ENCODE measurements at regions not wholly inside any gene's neighbourhood (a gene's known extent, or its start where the extent isn't known, plus 50 kb on each side); places are given as distances from the start of the nearest gene placed in this dataset.

DNA sequence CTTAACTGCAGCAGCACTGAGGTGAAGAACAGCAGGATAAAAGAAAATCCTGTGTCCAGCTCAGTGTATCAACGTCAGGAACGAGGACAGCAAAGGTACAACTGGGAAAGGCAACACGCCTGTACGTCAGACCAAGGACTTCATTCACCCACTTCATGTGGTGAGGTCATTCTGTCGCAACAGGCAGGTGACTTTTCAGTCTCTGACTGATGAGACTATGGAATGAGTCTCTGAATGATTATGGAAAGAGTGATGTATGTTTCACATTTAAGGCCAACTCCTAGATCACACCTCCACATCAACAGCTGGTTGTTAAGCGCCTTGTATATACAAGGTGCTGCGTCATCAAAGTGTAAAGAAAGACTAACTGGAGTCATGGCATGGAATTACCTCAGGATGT is 297.6 kb upstream of the SP8 start:
- H2BK15ac ChIP-seq (ENCODE audit: low read depth, low read length), result no peak overlapping the region
- POLR2A ChIA-PET (ENCODE audit: unreplicated experiment), result no interaction called here
- no peak overlapping the region for H4K5ac ChIP-seq (ENCODE audit: low read depth, low read length)
- H3K9me1 ChIP-seq (ENCODE audit: insufficient read depth, low read length), result no peaks in the 10 kb centered on the region
- H2AK9ac ChIP-seq (replicated peaks; ENCODE audit: low read depth, low read length, poor library complexity), result no peak overlapping the region
- CTCF ChIA-PET, result no interaction called here
- H3K4me3 ChIP-seq (ENCODE audit: insufficient read depth, low read depth, low read length), result no peak overlapping the region
- dilution Hi-C loops (cut with HindIII; ENCODE audit: low sequenced_read_pairs, unreplicated experiment), result no loop called here
- no peaks in the 10 kb centered on the region for H3K79me1 ChIP-seq (ENCODE audit: low read depth in 1 of 2, low read length in 2 of 2)
- no peak overlapping the region for H2BK20ac ChIP-seq (ENCODE audit: low read depth, low read length)
- no peaks in the 10 kb centered on the region for H3K36me3 ChIP-seq (ENCODE audit: control insufficient read depth, insufficient read depth, low read length)
- no peak overlapping the region for H3K27ac ChIP-seq (ENCODE audit: insufficient read depth, low read length)
- H4K20me1 ChIP-seq (ENCODE audit: insufficient read depth, low read length), result no peaks in the 10 kb centered on the region
- H2BK5ac ChIP-seq (ENCODE audit: low read depth, low read length, poor library complexity, severe bottlenecking), result no peak overlapping the region
- H3K9ac ChIP-seq (ENCODE audit: low read depth, low read length), result no peak overlapping the region
- H3K4me1 ChIP-seq (ENCODE audit: control insufficient read depth, insufficient read depth, low read length), result no peaks in the 10 kb centered on the region
- ATAC-seq (ENCODE audit: low read depth) (no peak), DNase-seq (no peak)
- no peak overlapping the region for H3K18ac ChIP-seq (ENCODE audit: low read depth, low read length)
- H2AFZ ChIP-seq (replicated peaks; ENCODE audit: low read length, poor library complexity), result no peak overlapping the region
- no peak overlapping the region for H2AK5ac ChIP-seq (ENCODE audit: low read depth, low read length)
- TF ChIP-seq FOS (IDR thresholded peaks at IDR 0.05; ENCODE audit: low read depth, low read length) (no peak), CHD1 (IDR thresholded peaks at IDR 0.05; ENCODE audit: low read depth, low read length) (no peak), MAZ (IDR thresholded peaks at IDR 0.05; ENCODE audit: borderline replicate concordance, low read depth, low read length) (no peak), BHLHE40 (IDR thresholded peaks at IDR 0.05; ENCODE audit: low read depth, low read length) (no peak), RFX5 (IDR thresholded peaks at IDR 0.05; ENCODE audit: low read depth, low read length) (no peak), SMC3 (IDR thresholded peaks at IDR 0.05; ENCODE audit: low read depth, low read length) (no peak), CEBPB (IDR thresholded peaks at IDR 0.05; ENCODE audit: low read depth, low read length) (no peak), MXI1 (IDR thresholded peaks at IDR 0.05; ENCODE audit: borderline replicate concordance, low read depth, low read length) (no peak), RAD21 (IDR thresholded peaks at IDR 0.05; ENCODE audit: low read length) (no peak), POLR2A (IDR thresholded peaks at IDR 0.05; ENCODE audit: low read depth, low read length) (no peak), NFE2L2 (IDR thresholded peaks at IDR 0.05; ENCODE audit: low read depth, low read length) (no peak)
- TF ChIP-seq, protein P1, sequence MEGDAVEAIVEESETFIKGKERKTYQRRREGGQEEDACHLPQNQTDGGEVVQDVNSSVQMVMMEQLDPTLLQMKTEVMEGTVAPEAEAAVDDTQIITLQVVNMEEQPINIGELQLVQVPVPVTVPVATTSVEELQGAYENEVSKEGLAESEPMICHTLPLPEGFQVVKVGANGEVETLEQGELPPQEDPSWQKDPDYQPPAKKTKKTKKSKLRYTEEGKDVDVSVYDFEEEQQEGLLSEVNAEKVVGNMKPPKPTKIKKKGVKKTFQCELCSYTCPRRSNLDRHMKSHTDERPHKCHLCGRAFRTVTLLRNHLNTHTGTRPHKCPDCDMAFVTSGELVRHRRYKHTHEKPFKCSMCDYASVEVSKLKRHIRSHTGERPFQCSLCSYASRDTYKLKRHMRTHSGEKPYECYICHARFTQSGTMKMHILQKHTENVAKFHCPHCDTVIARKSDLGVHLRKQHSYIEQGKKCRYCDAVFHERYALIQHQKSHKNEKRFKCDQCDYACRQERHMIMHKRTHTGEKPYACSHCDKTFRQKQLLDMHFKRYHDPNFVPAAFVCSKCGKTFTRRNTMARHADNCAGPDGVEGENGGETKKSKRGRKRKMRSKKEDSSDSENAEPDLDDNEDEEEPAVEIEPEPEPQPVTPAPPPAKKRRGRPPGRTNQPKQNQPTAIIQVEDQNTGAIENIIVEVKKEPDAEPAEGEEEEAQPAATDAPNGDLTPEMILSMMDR (conservative IDR thresholded peaks at IDR 0.05; ENCODE audit: low read depth, low read length), result no peak
- TF ChIP-seq, protein P2, sequence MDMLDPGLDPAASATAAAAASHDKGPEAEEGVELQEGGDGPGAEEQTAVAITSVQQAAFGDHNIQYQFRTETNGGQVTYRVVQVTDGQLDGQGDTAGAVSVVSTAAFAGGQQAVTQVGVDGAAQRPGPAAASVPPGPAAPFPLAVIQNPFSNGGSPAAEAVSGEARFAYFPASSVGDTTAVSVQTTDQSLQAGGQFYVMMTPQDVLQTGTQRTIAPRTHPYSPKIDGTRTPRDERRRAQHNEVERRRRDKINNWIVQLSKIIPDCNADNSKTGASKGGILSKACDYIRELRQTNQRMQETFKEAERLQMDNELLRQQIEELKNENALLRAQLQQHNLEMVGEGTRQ (IDR thresholded peaks at IDR 0.05; ENCODE audit: low read depth, low read length), result no peak
- intact Hi-C loops (cut with micrococcal nuclease), result no loop called here
- H4K8ac ChIP-seq (ENCODE audit: low read depth in 2 of 2, low read length in 2 of 2), result no peak overlapping the region
- in situ Hi-C loops (cut with MboI; ENCODE audit: low sequenced_read_pairs), result no loop called here
- H3K23ac ChIP-seq (ENCODE audit: low read depth, low read length), result no peak overlapping the region
- no peak overlapping the region for H3K4me2 ChIP-seq (ENCODE audit: low read depth, low read length)
- BruUV-seq (replicated peaks), result no TSS peak
- no peaks in the 10 kb centered on the region for H3K27me3 ChIP-seq (ENCODE audit: control insufficient read depth, insufficient read depth, low read length)
- H3K4ac ChIP-seq (ENCODE audit: low read depth, low read length), result no peak overlapping the region
- no CpG with 5 or more reads among the region's 7 CpGs for WGBS, 2 experiments (ENCODE audit: extremely low coverage in 2 of 2, insufficient read length in 1 of 2)
- H2BK120ac ChIP-seq (ENCODE audit: low read depth, low read length), result no peak overlapping the region
- H3K9me3 ChIP-seq (ENCODE audit: control insufficient read depth, insufficient read depth, low read length), result peaks cover 20% of the 10 kb centered on the region
- H3K56ac ChIP-seq (ENCODE audit: extremely low read depth, insufficient read depth, low read length), result no peak overlapping the region
- no peak overlapping the region for H3K14ac ChIP-seq (replicated peaks; ENCODE audit: low read depth, low read length)
- no peak overlapping the region for H4K91ac ChIP-seq (ENCODE audit: insufficient read depth, low read depth, low read length)
